HepG2 (cell line): ENCODE measurements at regions not wholly inside any gene's neighbourhood (a gene's known extent, or its start where the extent isn't known, plus 50 kb on each side); places are given as distances from the start of the nearest gene placed in this dataset.
"Not testable (repeated sequence)": the region's sequence is repeated elsewhere in the genome, so short reads cannot be mapped to it uniquely, and the experiment has no call there.

Source experiments
- ATAC-seq: fragments of 200-7000 bp; cut with Tn5 transposase; 3 replicates; pipeline ENCODE4 v1.9.1; 2020; ENCODE audit warnings: mild to moderate bottlenecking, moderate library complexity
- BruUV-seq: library from RNA; stranded (reverse); fragments of 400-500 nt; replicated peaks from 2 replicates; lab custom pipeline; 2021; lab: Mats Ljungman, UMichigan
- CTCF ChIA-PET: fragments of 300-600 bp; formaldehyde crosslinking; extraction: SDS; loops from one replicate; lab custom pipeline; 2021; ENCODE audit warnings: low total read pairs, inconsistent platforms, low intra/inter-chr PET ratio; lab: Yijun Ruan, JAX
- POLR2A ChIA-PET: fragments of 350-600 bp; sonication (Branson Sonifier 250); formaldehyde crosslinking; loops from one replicate; lab custom pipeline; 2020; ENCODE audit warnings: antibody characterized with exemption, inconsistent platforms; lab: Yijun Ruan, JAX
- DNase-seq: peaks from one replicate; pipeline ENCODE4 v3.0.0-alpha.2; 2015; ENCODE audit warnings: low spot score
- FAIRE-seq: peaks from 3 replicates; lab custom pipeline; 2011; peaks lifted over from hg19 to GRCh38; lab: Jason Lieb, UNC
- H2AFZ ChIP-seq: one replicate; pipeline ENCODE4 v1.6.1; 2011; ENCODE audit warnings: low read length, inconsistent platforms
- H3K27ac ChIP-seq: fragments of 300-600 bp; 3 replicates; pipeline ENCODE4 v1.8.0; 2011; ENCODE audit warnings: mixed run types, mild to moderate bottlenecking, mixed read lengths, low read length, inconsistent platforms; ENCODE audit not compliant: insufficient read depth; ENCODE audit errors: extremely low read length
- H3K27me3 ChIP-seq, 2 experiments: fragments of 200-600 bp in 1 of 2; 2 replicates in 1 of 2; 3 replicates in 1 of 2; pipeline versions ENCODE4 v1.6.0 to v1.8.0; 2011; ENCODE audit warnings: low read length in 2 of 2, mild to moderate bottlenecking in 2 of 2, moderate library complexity in 2 of 2, inconsistent platforms in 1 of 2; ENCODE audit not compliant: insufficient read depth in 2 of 2, control insufficient read depth in 1 of 2
- H3K36me3 ChIP-seq, 2 experiments: fragments of 200-600 bp in 1 of 2; replicated peaks in 1 of 2; 2 replicates in 1 of 2; 3 replicates in 1 of 2; pipeline versions ENCODE4 v1.5.1 to v1.8.0; 2011; ENCODE audit warnings: low read length in 2 of 2, inconsistent platforms in 1 of 2; ENCODE audit not compliant: insufficient read depth in 2 of 2, control insufficient read depth in 1 of 2
- H3K4me1 ChIP-seq: 2 replicates; pipeline ENCODE4 v1.5.1; 2012; ENCODE audit warnings: low read length, inconsistent platforms; ENCODE audit not compliant: insufficient read depth
- H3K4me2 ChIP-seq: 2 replicates; pipeline ENCODE4 v1.6.0; 2011; ENCODE audit warnings: low read depth, low read length, inconsistent platforms
- H3K4me3 ChIP-seq, 3 experiments: fragments of 200-600 bp in 1 of 3; sonication (generic), shearing (Covaris generic) in 1 of 3; replicated peaks in 1 of 3; 2 replicates each; pipeline ENCODE4 v1.5.1; 2011 to 2016; ENCODE audit warnings: low read length in 3 of 3, inconsistent platforms in 2 of 3, low read depth in 2 of 3, mild to moderate bottlenecking in 2 of 3, control low read depth in 1 of 3, mixed read lengths in 1 of 3; ENCODE audit not compliant: insufficient read depth in 1 of 3
- H3K79me2 ChIP-seq: one replicate; pipeline ENCODE4 v1.6.1; 2011; ENCODE audit warnings: low read length, inconsistent platforms; ENCODE audit not compliant: insufficient read depth
- H3K9ac ChIP-seq: 2 replicates; pipeline ENCODE4 v1.6.0; 2011; ENCODE audit warnings: mild to moderate bottlenecking, low read depth, low read length, inconsistent platforms; ENCODE audit not compliant: insufficient read depth
- H3K9me3 ChIP-seq: 2 replicates; pipeline ENCODE4 v1.5.1; 2012; ENCODE audit warnings: mild to moderate bottlenecking, low read length
- H4K20me1 ChIP-seq: 2 replicates; pipeline ENCODE4 v1.6.0; 2011; ENCODE audit warnings: inconsistent platforms, mild to moderate bottlenecking, low read length, moderate library complexity; ENCODE audit not compliant: insufficient read depth
- NFKB2 ChIP-seq: sonication (generic); formaldehyde crosslinking; IDR thresholded peaks from 2 replicates; pipeline ENCODE4 v1.4.0; 2020; ENCODE audit warnings: missing genetic modification reagents, borderline replicate concordance
- ZNF121 ChIP-seq: sonication (generic); formaldehyde crosslinking; IDR thresholded peaks from 2 replicates; pipeline ENCODE4 v1.5.0; 2020; ENCODE audit warnings: mild to moderate bottlenecking, missing genetic modification reagents
- ZNF44 ChIP-seq: sonication (generic); formaldehyde crosslinking; IDR thresholded peaks from 2 replicates; pipeline ENCODE4 v1.5.1; 2020; ENCODE audit warnings: mild to moderate bottlenecking, missing genetic modification reagents
- ZNF576 ChIP-seq: sonication (generic); formaldehyde crosslinking; IDR thresholded peaks from 2 replicates; pipeline ENCODE4 v1.4.0; 2020; ENCODE audit warnings: mild to moderate bottlenecking, missing genetic modification reagents
- WGBS: methylation state at CpG from one replicate; pipeline ENCODE4 v1.1.6; 2017; ENCODE audit warnings: low lambda C conversion rate; 5-methylcytosine and 5-hydroxymethylcytosine counted together
- in situ Hi-C: cut with HindIII; loops from 2 replicates; pipeline ENCODE4 v1.10.0; 2017; ENCODE audit warnings: low pct_unique_long_range_greater_than_20kb; ENCODE audit not compliant: extremely low pct_ligation_motif_present
- intact Hi-C: fragments of 100-400 bp; cut with micrococcal nuclease; formaldehyde crosslinking; loops from one replicate; pipeline ENCODE4 v1.10.0; 2022; ENCODE audit not compliant: unreplicated experiment
- TF ChIP-seq, protein P1 (sequence below): IDR thresholded peaks from 2 replicates; pipeline ENCODE4 v1.6.1; 2016; ENCODE audit warnings: low read depth
- TF ChIP-seq, protein P2 (sequence below): sonication (generic); formaldehyde crosslinking; IDR thresholded peaks from 2 replicates; pipeline ENCODE4 v1.4.0; 2020; ENCODE audit warnings: missing genetic modification reagents

DNA sequence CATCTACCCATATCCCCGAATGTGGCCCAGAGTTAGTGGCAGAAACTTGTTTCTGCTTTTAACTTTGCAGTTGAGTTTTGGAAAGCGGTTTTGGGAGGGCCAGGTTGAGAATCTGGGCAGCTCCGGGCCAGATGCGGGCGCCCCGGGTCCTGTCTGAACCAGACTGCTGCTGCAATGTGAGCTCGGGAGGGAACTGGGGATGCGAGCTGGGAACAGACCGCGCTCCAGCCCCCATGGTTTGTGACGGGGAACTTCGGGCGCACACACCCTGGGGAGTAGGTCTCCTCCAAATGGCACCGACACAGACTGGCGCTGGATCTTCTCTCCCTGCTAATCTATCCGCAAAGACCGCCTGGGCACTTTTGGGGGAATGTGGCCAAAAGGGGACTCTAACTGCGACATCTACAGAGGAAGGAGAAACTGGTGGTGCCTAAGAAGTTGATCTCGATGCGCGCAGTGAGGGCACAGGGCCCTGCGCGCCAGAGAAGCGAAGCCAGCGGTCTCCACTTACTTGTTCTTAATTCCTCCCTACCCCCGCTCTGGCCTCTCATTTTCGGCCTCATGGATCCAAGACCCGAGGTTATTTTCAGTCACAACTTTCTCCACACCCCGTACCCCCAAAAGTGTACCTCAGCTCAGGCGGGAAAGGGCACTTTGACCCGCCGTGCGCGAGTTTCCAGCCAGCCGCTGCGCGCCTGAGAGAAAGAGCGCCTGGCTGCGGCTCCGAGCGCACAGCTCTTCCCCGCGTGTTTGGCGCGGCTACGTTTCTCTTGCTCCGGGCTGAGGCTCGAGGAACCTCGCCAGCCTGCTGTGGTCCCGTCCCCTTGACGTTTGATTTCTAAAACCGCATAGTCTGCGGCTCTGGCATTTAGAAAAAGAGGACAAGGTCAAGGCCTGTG lies 411.0 kb upstream of the ESRRG start (continued):
- TF ChIP-seq, protein P1, sequence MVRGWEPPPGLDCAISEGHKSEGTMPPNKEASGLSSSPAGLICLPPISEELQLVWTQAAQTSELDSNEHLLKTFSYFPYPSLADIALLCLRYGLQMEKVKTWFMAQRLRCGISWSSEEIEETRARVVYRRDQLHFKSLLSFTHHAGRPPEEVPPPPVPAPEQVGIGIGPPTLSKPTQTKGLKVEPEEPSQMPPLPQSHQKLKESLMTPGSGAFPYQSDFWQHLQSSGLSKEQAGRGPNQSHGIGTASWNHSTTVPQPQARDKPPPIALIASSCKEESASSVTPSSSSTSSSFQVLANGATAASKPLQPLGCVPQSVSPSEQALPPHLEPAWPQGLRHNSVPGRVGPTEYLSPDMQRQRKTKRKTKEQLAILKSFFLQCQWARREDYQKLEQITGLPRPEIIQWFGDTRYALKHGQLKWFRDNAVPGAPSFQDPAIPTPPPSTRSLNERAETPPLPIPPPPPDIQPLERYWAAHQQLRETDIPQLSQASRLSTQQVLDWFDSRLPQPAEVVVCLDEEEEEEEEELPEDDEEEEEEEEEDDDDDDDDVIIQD (CRISPR knock-in tag), result no peak
- TF ChIP-seq ZNF576 (CRISPR knock-in tag), result no peak

- H3K27ac ChIP-seq, result no peak overlapping the region
- no peak overlapping the region for H3K9ac ChIP-seq
- H4K20me1 ChIP-seq, result no peaks in the 10 kb centered on the region
- CTCF ChIA-PET, result no interaction called here
- in situ Hi-C loops (no loop called here), intact Hi-C loops (no loop called here)
- H2AFZ ChIP-seq, result no peak overlapping the region
- no peak overlapping the region for H3K4me3 ChIP-seq
- H3K4me2 ChIP-seq, result no peak overlapping the region
- no TSS peak for BruUV-seq
- H3K9me3 ChIP-seq, result no peaks in the 10 kb centered on the region
- FAIRE-seq (no peak), ATAC-seq (no peak), DNase-seq (no peak)
- H3K27me3 ChIP-seq, result peaks cover 3 to 47% of the 10 kb centered on the region in 2 experiments
- H3K4me1 ChIP-seq, result no peaks in the 10 kb centered on the region
- POLR2A ChIA-PET, result no interaction called here
- no peaks in the 10 kb centered on the region for H3K79me2 ChIP-seq
- no peaks in the 10 kb centered on the region for H3K36me3 ChIP-seq
- TF ChIP-seq, protein P2, sequence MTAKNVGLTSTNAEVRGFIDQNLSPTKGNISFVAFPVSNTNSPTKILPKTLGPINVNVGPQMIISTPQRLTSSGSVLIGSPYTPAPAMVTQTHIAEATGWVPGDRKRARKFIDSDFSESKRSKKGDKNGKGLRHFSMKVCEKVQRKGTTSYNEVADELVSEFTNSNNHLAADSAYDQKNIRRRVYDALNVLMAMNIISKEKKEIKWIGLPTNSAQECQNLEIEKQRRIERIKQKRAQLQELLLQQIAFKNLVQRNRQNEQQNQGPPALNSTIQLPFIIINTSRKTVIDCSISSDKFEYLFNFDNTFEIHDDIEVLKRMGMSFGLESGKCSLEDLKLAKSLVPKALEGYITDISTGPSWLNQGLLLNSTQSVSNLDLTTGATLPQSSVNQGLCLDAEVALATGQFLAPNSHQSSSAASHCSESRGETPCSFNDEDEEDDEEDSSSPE (CRISPR knock-in tag), result no peak
- no peak for TF ChIP-seq NFKB2 (CRISPR knock-in tag)
- no peak for TF ChIP-seq ZNF121 (CRISPR knock-in tag)
- no peak for TF ChIP-seq ZNF44 (CRISPR knock-in tag)
- 55% methylated on average over 20 of the region's 20 CpGs for WGBS
Measured at GRCh38 chr1:217133092-217133491, 409.9 kb upstream of the ESRRG start.

DNA sequence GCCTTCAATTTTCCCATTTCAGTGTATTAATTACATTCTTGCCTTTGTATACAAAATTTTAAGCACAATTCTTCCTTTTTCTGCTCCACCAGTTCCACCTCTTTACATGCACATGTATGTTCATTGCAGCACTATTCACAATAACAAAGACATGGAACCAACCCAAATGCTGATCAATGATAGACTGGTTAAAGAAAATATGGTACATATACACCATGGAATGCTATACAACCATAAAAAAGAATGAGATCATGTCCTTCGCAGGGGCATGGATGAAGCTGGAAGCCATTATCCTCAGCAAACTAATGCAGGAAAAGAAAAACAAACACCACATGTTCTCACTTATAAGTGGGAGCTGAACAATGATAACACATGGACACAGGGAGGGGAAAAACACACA lies 400.1 kb upstream of the ESRRG start:
- H3K9me3 ChIP-seq, in situ Hi-C loops, FAIRE-seq, H3K36me3 ChIP-seq, POLR2A ChIA-PET, DNase-seq, H3K4me2 ChIP-seq, H4K20me1 ChIP-seq, H3K27me3 ChIP-seq, H3K4me1 ChIP-seq, CTCF ChIA-PET, H2AFZ ChIP-seq, H3K27ac ChIP-seq, H3K79me2 ChIP-seq, ATAC-seq, intact Hi-C loops, H3K4me3 ChIP-seq, H3K9ac ChIP-seq, BruUV-seq: not testable (repeated sequence)
- 16% methylated on average over 1 of the region's 1 CpG for WGBS
